K562 (cell line): ENCODE measurements at regions not wholly inside any gene's neighbourhood (a gene's known extent, or its start where the extent isn't known, plus 50 kb on each side); places are given as distances from the start of the nearest gene placed in this dataset.

Experiments used
- ATAC-seq: fragments of 200-7000 bp; cut with Tn5 transposase; 3 replicates; pipeline ENCODE4 v1.9.1; 2020; ENCODE audit warnings: moderate library complexity
- BruUV-seq: library from RNA; stranded (reverse); fragments of 400-500 nt; replicated peaks from 2 replicates; lab custom pipeline; 2021; lab: Mats Ljungman, UMichigan
- CTCF ChIA-PET: fragments of 300-600 bp; formaldehyde crosslinking; extraction: SDS; loops from one replicate; lab custom pipeline; 2021; ENCODE audit warnings: low intra/inter-chr PET ratio; lab: Yijun Ruan, JAX
- POLR2A ChIA-PET: fragments of 300-600, 350-650 bp; sonication (Branson Sonifier 250); formaldehyde crosslinking; extraction: SDS; loops from one replicate; lab custom pipeline; 2021; ENCODE audit warnings: antibody characterized with exemption, inconsistent platforms; lab: Yijun Ruan, JAX
- DNase-seq, 4 experiments: peaks; one replicate each; pipeline versions ENCODE4 v3.0.0 to v3.0.0-alpha.2; 2011 to 2018; ENCODE audit warnings: low spot score in 3 of 4, mixed read lengths in 3 of 4; ENCODE audit errors: extremely low read depth in 1 of 4
- FAIRE-seq: peaks from 2 replicates; lab custom pipeline; 2011; peaks lifted over from hg19 to GRCh38; lab: Jason Lieb, UNC
- H2AFZ ChIP-seq: 2 replicates; pipeline ENCODE4 v1.6.0; 2011; ENCODE audit warnings: low read depth, low read length, control low read depth, inconsistent platforms
- H3K27ac ChIP-seq: fragments of 200-600 bp; 3 replicates; pipeline ENCODE4 v1.8.0; 2011; ENCODE audit warnings: low read depth, mild to moderate bottlenecking, control low read depth, inconsistent platforms, low read length, moderate library complexity, mixed read lengths; ENCODE audit errors: extremely low read depth
- H3K27me3 ChIP-seq, 2 experiments: fragments of 300-600 bp in 1 of 2; 2 replicates in 1 of 2; 3 replicates in 1 of 2; pipeline versions ENCODE4 v1.6.0 to v1.8.0; 2011; ENCODE audit warnings: inconsistent platforms in 2 of 2, low read length in 2 of 2, mild to moderate bottlenecking in 1 of 2, mixed read lengths in 1 of 2, moderate library complexity in 1 of 2; ENCODE audit not compliant: control insufficient read depth in 2 of 2, insufficient read depth in 2 of 2
- H3K36me3 ChIP-seq: fragments of 300-600 bp; 3 replicates; pipeline ENCODE4 v1.8.0; 2011; ENCODE audit warnings: mild to moderate bottlenecking, low read length, inconsistent platforms; ENCODE audit not compliant: control insufficient read depth, insufficient read depth
- H3K4me1 ChIP-seq, 2 experiments: fragments of 200-600 bp in 1 of 2; replicated peaks in 1 of 2; 2 replicates in 1 of 2; 3 replicates in 1 of 2; pipeline versions ENCODE4 v1.5.1 to v1.8.0; 2011; ENCODE audit warnings: inconsistent platforms in 2 of 2, low read length in 2 of 2, mild to moderate bottlenecking in 1 of 2, mixed read lengths in 1 of 2, moderate library complexity in 1 of 2; ENCODE audit not compliant: control insufficient read depth in 2 of 2, insufficient read depth in 2 of 2
- H3K4me2 ChIP-seq: 2 replicates; pipeline ENCODE4 v1.6.1; 2011; ENCODE audit warnings: low read length, control low read depth, inconsistent platforms, mixed read lengths; ENCODE audit not compliant: insufficient read depth
- H3K4me3 ChIP-seq: fragments of 200-600 bp; sonication (generic), shearing (Covaris generic); 2 replicates; pipeline ENCODE4 v1.5.1; 2016; ENCODE audit warnings: control low read depth, inconsistent platforms
- H3K79me2 ChIP-seq: fragments of 200-600 bp; 3 replicates; pipeline ENCODE4 v1.8.0; 2011; ENCODE audit warnings: low read length, inconsistent platforms; ENCODE audit not compliant: control insufficient read depth, insufficient read depth
- H3K9ac ChIP-seq, 2 experiments: 2 replicates each; pipeline versions ENCODE4 v1.6.0 to v1.6.1; 2011; ENCODE audit warnings: low read depth in 2 of 2, low read length in 2 of 2, control low read depth in 1 of 2, inconsistent platforms in 1 of 2, mild to moderate bottlenecking in 1 of 2, mixed read lengths in 1 of 2; ENCODE audit not compliant: insufficient read depth in 1 of 2
- H3K9me1 ChIP-seq: one replicate; pipeline ENCODE4 v1.6.0; 2011; ENCODE audit warnings: inconsistent platforms, mild to moderate bottlenecking, low read length, moderate library complexity; ENCODE audit not compliant: control insufficient read depth, insufficient read depth
- H3K9me3 ChIP-seq: replicated peaks from 2 replicates; pipeline ENCODE4 v1.5.1; 2011; ENCODE audit warnings: low read depth, low read length, inconsistent platforms; ENCODE audit not compliant: control insufficient read depth, insufficient read depth
- H4K20me1 ChIP-seq: replicated peaks from 2 replicates; pipeline ENCODE4 v1.6.1; 2011; ENCODE audit warnings: low read length, inconsistent platforms, mixed read lengths; ENCODE audit not compliant: control insufficient read depth, insufficient read depth
- ATF4 ChIP-seq: fragments of 450-650 bp; formaldehyde crosslinking; IDR thresholded peaks from 2 replicates; pipeline ENCODE4 v1.4.0; 2022; ENCODE audit warnings: mild to moderate bottlenecking, moderate library complexity
- CBX8 ChIP-seq: fragments of 200-600 bp; sonication (generic); IDR thresholded peaks from 2 replicates; pipeline ENCODE4 v1.6.1; 2012; ENCODE audit warnings: borderline replicate concordance, mixed run types, low read depth, mild to moderate bottlenecking, moderate library complexity, mixed read lengths, low read length, control low read depth, inconsistent platforms; ENCODE audit not compliant: poor library complexity, severe bottlenecking; ENCODE audit errors: extremely low read depth
- COPS2 ChIP-seq: fragments of 450-650 bp; conservative IDR thresholded peaks from 2 replicates; pipeline ENCODE4 v1.6.1; 2016; ENCODE audit warnings: mild to moderate bottlenecking, moderate library complexity
- EGR1 ChIP-seq: fragments of 450-650 bp; conservative IDR thresholded peaks from 2 replicates; pipeline ENCODE4 v1.6.1; 2017; ENCODE audit warnings: mild to moderate bottlenecking
- GABPA ChIP-seq: fragments of 200-800 bp; sonication (Bioruptor generic); conservative IDR thresholded peaks from 2 replicates; pipeline ENCODE4 v1.6.1; 2016; ENCODE audit warnings: low read depth, missing genetic modification characterization, missing compliant biosample characterization
- GABPB1 ChIP-seq: sonication (generic); formaldehyde crosslinking; IDR thresholded peaks from 2 replicates; pipeline ENCODE4 v1.8.0; 2022; ENCODE audit warnings: mild to moderate bottlenecking, missing genetic modification reagents
- HIVEP1 ChIP-seq: fragments of 250-450 bp; sonication (Bioruptor Pico); IDR thresholded peaks from 2 replicates; pipeline ENCODE4 v1.4.0; 2020; ENCODE audit warnings: mild to moderate bottlenecking
- KLF16 ChIP-seq: IDR thresholded peaks from 2 replicates; pipeline ENCODE4 v1.6.1; 2016; ENCODE audit warnings: antibody characterized with exemption
- PML ChIP-seq: IDR thresholded peaks from 2 replicates; pipeline ENCODE4 v1.6.1; 2012; ENCODE audit warnings: low read length, inconsistent platforms
- SMARCA5 ChIP-seq: fragments of 450-650 bp; IDR thresholded peaks from 2 replicates; pipeline ENCODE4 v1.6.1; 2016
- SP1 ChIP-seq: sonication (generic); formaldehyde crosslinking; IDR thresholded peaks from 2 replicates; pipeline ENCODE4 v1.8.1; 2022; ENCODE audit warnings: mild to moderate bottlenecking, missing genetic modification reagents
- TAF15 ChIP-seq: fragments of 200-400 bp; formaldehyde crosslinking; IDR thresholded peaks from 2 replicates; pipeline ENCODE4 v1.6.1; 2017; ENCODE audit warnings: mild to moderate bottlenecking, low read depth, low read length, moderate library complexity
- THRAP3 ChIP-seq: fragments of 450-650 bp; IDR thresholded peaks from 2 replicates; pipeline ENCODE4 v1.6.1; 2016; ENCODE audit warnings: mild to moderate bottlenecking, inconsistent platforms, borderline replicate concordance
- ZNF165 ChIP-seq: fragments of 250-450 bp; sonication (Bioruptor Pico); IDR thresholded peaks from 2 replicates; pipeline ENCODE4 v1.4.0; 2020; ENCODE audit warnings: borderline replicate concordance
- ZNF212 ChIP-seq: fragments of 450-650 bp; formaldehyde crosslinking; IDR thresholded peaks from 2 replicates; pipeline ENCODE4 v1.4.0; 2020; ENCODE audit warnings: mild to moderate bottlenecking
- ZNF41 ChIP-seq: fragments of 250-450 bp; sonication (Bioruptor Pico); conservative IDR thresholded peaks from 2 replicates; pipeline ENCODE4 v1.4.0; 2020; ENCODE audit warnings: mild to moderate bottlenecking
- WGBS: fragments of 100-300 bp; shearing (Covaris generic); methylation state at CpG from one replicate; pipeline ENCODE4 v1.1.6; 2016; ENCODE audit warnings: low coverage, mixed read lengths; ENCODE audit not compliant: insufficient coverage; ENCODE audit errors: missing lambda C conversion rate; 5-methylcytosine and 5-hydroxymethylcytosine counted together
- in situ Hi-C: fragments of 300-500 bp; cut with MboI; formaldehyde crosslinking; loops from 4 replicates; pipeline ENCODE4 v1.15.0; 2018; ENCODE audit warnings: inconsistent platforms, mixed read lengths
- intact Hi-C: fragments of 100-400 bp; cut with micrococcal nuclease; formaldehyde crosslinking; loops from 2 replicates; pipeline ENCODE4 v1.14.2; 2022
- TF ChIP-seq, protein P1 (sequence below): sonication (generic); formaldehyde crosslinking; IDR thresholded peaks from 2 replicates; pipeline ENCODE4 v1.8.1; 2023; ENCODE audit warnings: mild to moderate bottlenecking, missing genetic modification reagents

DNA sequence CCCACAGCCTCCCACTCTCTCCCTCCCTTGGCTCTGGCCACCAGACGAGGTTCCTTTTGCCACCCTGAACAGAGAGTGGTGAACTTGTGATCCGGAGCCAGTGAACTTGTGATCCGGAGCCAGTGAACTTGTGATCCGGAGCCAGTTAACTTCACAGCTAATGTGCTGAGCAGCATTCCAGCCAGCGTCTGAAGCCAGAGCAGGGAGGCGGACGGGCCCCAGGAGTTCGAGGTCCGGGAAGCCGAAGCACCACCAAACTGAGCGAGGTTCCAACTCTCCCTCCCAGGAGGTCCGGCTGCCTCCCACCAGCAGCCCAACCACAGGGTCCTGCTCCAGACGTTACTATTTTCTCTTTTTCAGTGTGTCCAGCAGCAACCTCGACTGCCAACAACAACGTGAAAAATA is 85.8 kb downstream of the SYF2 start (continued):
- TF ChIP-seq CBX8: no peak
- TF ChIP-seq EGR1: no peak
- no peak for TF ChIP-seq HIVEP1 (CRISPR knock-in tag)
- no peak for TF ChIP-seq COPS2
- no peak for TF ChIP-seq ATF4 (CRISPR knock-in tag)
- TF ChIP-seq TAF15: no peak
- TF ChIP-seq SMARCA5: no peak
- TF ChIP-seq SP1: no peak
- TF ChIP-seq, all 486 proteins: peak for 0

- no peaks in the 10 kb centered on the region for H3K9me1 ChIP-seq
- no peaks in the 10 kb centered on the region for H3K79me2 ChIP-seq
- no peak overlapping the region for H3K4me3 ChIP-seq
- no peak overlapping the region for H3K9ac ChIP-seq
- FAIRE-seq (no peak), ATAC-seq (no peak; the same call in 2 of the 3 replicates), DNase-seq (no peak)
- POLR2A ChIA-PET: interaction anchor here (0.6 to 1.4 kb wide), 3 partner anchors 22 to 292 kb away, joined by 3 to 4 read pairs (median 3); no protein-coding TSS in a partner anchor
- no peak overlapping the region for H2AFZ ChIP-seq
- H3K4me1 ChIP-seq: no peaks in the 10 kb centered on the region
- H4K20me1 ChIP-seq: no peaks in the 10 kb centered on the region
- no peaks in the 10 kb centered on the region for H3K9me3 ChIP-seq
- 13% methylated on average over 17 of the region's 17 CpGs for WGBS
- no TSS peak for BruUV-seq
- no peak overlapping the region for H3K27ac ChIP-seq
- H3K36me3 ChIP-seq: no peaks in the 10 kb centered on the region
- in situ Hi-C loops: no loop called here
- peaks cover 34 to 52% of the 10 kb centered on the region in 2 experiments for H3K27me3 ChIP-seq
- no peak overlapping the region for H3K4me2 ChIP-seq
- CTCF ChIA-PET: no interaction called here
- intact Hi-C loops: no loop called here
- TF ChIP-seq ZNF41 (CRISPR knock-in tag) (no peak), GABPA (no peak), KLF16 (no peak), ZNF212 (CRISPR knock-in tag) (no peak), PML (no peak), ZNF165 (CRISPR knock-in tag) (no peak), GABPB1 (CRISPR knock-in tag) (no peak), THRAP3 (no peak)
- TF ChIP-seq, protein P1, sequence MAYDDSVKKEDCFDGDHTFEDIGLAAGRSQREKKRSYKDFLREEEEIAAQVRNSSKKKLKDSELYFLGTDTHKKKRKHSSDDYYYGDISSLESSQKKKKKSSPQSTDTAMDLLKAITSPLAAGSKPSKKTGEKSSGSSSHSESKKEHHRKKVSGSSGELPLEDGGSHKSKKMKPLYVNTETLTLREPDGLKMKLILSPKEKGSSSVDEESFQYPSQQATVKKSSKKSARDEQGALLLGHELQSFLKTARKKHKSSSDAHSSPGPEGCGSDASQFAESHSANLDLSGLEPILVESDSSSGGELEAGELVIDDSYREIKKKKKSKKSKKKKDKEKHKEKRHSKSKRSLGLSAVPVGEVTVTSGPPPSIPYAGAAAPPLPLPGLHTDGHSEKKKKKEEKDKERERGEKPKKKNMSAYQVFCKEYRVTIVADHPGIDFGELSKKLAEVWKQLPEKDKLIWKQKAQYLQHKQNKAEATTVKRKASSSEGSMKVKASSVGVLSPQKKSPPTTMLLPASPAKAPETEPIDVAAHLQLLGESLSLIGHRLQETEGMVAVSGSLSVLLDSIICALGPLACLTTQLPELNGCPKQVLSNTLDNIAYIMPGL (CRISPR knock-in tag): no peak
Observed at GRCh38 chr1:25145775-25146393, 86.4 kb downstream of the SYF2 start.
